A549 (cell line): ENCODE measurements at regions not wholly inside any gene's neighbourhood (a gene's known extent, or its start where the extent isn't known, plus 50 kb on each side); places are given as distances from the start of the nearest gene placed in this dataset.

Experiments
- CBX2 ChIP-seq: fragments of 200-600 bp; sonication (generic); IDR thresholded peaks from 2 replicates; pipeline ENCODE4 v1.6.1; 2016; ENCODE audit warnings: low read depth, mild to moderate bottlenecking, borderline replicate concordance
- EP300 ChIP-seq, 2 experiments: fragments of >200 bp; sonication (Bioruptor Twin); formaldehyde crosslinking; IDR thresholded peaks; 2 replicates in 1 of 2; 3 replicates in 1 of 2; pipeline ENCODE4 v1.6.1; 2016 to 2017
- MAFK ChIP-seq: fragments of 450-650 bp; IDR thresholded peaks from 2 replicates; pipeline ENCODE4 v1.6.1; 2014; ENCODE audit not compliant: partially characterized antibody
- POLR2AphosphoS2 ChIP-seq: conservative IDR thresholded peaks from 2 replicates; pipeline ENCODE4 v1.6.1; 2012; ENCODE audit warnings: low read length, improper control_type of control experiment, inconsistent platforms
- RFX5 ChIP-seq: fragments of 450-650 bp; IDR thresholded peaks from 2 replicates; pipeline ENCODE4 v1.7.1; 2014; ENCODE audit warnings: antibody characterized with exemption, mild to moderate bottlenecking, moderate library complexity
- SMC3 ChIP-seq: fragments of >200 bp; sonication (Bioruptor Twin); formaldehyde crosslinking; IDR thresholded peaks from 3 replicates; pipeline ENCODE4 v1.6.1; 2018; ENCODE audit warnings: inconsistent platforms
- ZC3H11A ChIP-seq: fragments of 450-650 bp; IDR thresholded peaks from 2 replicates; pipeline ENCODE4 v1.6.1; 2014; ENCODE audit warnings: antibody characterized with exemption, mild to moderate bottlenecking
- TF ChIP-seq, protein P1 (sequence below): IDR thresholded peaks from 2 replicates; pipeline ENCODE4 v1.6.1; 2012
- TF ChIP-seq, protein P2 (sequence below): fragments of >200 bp; sonication (Bioruptor Twin); formaldehyde crosslinking; IDR thresholded peaks from 3 replicates; pipeline ENCODE4 v1.5.1; 2016

DNA sequence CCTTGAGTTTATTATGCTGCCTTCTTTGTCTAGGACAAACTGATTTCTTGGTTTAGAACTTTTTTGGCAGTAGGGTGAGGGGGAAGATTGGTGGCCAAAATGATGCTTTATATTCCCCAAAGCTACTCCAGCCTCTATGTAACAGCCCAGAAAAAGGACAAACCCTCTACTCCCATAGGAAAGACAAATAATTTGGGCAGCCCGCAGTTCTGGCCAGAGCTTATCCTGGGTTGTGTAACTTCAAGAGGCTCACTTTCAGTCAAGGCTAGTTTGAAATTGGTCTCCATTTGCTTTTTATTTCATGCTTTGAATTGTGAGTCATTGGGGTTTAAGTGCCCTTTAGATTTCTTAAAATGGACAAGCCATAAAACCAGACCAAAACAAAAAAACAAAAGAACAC is 142.3 kb downstream of the OLFM4 start:
- TF ChIP-seq, protein P1, sequence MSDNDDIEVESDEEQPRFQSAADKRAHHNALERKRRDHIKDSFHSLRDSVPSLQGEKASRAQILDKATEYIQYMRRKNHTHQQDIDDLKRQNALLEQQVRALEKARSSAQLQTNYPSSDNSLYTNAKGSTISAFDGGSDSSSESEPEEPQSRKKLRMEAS = no peak
- TF ChIP-seq EP300 (IDR thresholded peaks at IDR 0.05) (no peak), CBX2 (no peak), POLR2AphosphoS2 (no peak), MAFK (no peak), RFX5 (no peak), ZC3H11A (no peak), SMC3 (no peak)
- TF ChIP-seq, protein P2, sequence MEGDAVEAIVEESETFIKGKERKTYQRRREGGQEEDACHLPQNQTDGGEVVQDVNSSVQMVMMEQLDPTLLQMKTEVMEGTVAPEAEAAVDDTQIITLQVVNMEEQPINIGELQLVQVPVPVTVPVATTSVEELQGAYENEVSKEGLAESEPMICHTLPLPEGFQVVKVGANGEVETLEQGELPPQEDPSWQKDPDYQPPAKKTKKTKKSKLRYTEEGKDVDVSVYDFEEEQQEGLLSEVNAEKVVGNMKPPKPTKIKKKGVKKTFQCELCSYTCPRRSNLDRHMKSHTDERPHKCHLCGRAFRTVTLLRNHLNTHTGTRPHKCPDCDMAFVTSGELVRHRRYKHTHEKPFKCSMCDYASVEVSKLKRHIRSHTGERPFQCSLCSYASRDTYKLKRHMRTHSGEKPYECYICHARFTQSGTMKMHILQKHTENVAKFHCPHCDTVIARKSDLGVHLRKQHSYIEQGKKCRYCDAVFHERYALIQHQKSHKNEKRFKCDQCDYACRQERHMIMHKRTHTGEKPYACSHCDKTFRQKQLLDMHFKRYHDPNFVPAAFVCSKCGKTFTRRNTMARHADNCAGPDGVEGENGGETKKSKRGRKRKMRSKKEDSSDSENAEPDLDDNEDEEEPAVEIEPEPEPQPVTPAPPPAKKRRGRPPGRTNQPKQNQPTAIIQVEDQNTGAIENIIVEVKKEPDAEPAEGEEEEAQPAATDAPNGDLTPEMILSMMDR = no peak
